Middle frontal gyrus (tissue), 1 donor: ENCODE measurements at regions not wholly inside any gene's neighbourhood (a gene's known extent, or its start where the extent isn't known, plus 50 kb on each side); places are given as distances from the start of the nearest gene placed in this dataset.

Experiments used
- DNase-seq: peaks from one replicate; pipeline ENCODE4 v3.0.0-alpha.2; 2015; ENCODE audit warnings: low spot score; ENCODE audit errors: extremely low spot score

DNA sequence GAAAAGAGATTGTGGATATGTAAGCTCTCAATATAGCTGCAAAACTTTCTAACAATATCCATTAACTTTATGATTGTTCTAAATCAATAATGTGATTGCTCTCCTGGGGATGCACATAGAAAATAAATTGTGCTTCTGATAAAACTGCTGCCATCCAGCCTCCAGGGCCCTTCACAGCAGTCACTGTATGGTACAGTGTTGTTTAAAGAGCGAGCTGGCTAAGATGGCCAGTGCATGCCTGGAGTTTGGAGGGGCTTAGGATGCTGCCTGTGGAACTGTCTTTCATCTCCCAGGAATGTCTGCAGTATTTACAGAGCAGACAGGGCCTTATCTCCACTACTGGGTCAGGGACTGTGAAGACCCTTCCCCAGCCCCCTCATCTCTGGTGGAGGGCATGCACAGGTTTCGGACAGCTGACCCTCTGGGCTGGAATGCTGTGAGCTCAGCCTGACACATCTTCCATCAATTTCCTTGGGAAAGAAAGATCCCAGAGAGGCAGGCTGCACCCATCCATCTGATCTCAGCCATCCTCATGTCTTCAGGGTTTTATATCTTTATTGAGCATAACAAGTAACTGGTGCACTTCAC, 137.0 kb downstream of the PLPP3 start:
- DNase-seq: no peak

DNA sequence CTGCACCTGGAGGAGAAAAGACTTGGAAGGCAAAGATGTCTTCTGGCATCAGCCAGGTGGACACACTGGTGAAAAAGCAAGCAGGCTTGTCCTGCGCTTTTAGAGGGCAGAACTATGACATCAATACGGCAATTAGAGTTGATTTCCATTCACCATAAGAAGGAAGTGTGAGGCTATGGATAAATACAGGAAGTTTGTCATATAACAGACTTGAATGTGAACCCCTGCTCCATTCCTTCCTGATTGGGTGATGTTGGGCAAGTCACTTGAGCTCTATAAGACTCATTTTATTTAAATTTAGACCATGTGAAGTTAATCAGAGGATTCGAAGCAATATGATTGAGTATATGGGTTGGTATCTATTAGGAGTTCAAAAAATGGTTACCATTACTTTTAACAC, 137.8 kb downstream of the PLPP3 start:
- no peak for DNase-seq

DNA sequence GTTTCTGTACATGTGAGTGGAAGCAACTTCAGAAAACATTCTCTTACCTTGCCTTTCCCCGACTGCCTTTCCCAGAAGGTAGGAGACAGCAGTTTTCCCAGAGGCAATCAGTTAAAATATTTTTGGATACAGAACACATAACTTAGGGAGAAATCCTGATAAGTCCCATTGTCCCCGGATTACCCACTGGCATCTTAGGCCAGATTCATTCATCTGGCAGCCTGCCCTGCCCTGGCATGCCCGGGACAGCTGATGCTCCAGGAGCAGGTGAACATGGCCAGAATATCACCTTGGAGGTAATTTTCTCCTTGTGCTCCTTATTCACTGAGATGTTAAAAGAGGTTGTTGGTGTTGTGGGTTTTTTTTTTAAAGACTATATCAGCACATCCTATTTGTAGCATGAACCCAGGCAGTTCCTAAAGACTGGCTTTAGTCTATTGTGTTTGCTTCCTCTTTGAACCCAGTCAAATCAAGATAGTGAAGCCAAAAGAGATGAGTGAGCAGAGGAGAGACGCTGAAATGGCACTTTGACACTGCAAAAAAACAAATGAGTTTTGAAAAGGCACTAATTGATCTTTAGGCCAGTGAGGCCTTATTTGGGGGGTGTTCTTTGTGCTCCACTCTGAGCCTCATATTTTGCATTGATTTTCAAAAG, 139.6 kb downstream of the PLPP3 start:
- no peak for DNase-seq

DNA sequence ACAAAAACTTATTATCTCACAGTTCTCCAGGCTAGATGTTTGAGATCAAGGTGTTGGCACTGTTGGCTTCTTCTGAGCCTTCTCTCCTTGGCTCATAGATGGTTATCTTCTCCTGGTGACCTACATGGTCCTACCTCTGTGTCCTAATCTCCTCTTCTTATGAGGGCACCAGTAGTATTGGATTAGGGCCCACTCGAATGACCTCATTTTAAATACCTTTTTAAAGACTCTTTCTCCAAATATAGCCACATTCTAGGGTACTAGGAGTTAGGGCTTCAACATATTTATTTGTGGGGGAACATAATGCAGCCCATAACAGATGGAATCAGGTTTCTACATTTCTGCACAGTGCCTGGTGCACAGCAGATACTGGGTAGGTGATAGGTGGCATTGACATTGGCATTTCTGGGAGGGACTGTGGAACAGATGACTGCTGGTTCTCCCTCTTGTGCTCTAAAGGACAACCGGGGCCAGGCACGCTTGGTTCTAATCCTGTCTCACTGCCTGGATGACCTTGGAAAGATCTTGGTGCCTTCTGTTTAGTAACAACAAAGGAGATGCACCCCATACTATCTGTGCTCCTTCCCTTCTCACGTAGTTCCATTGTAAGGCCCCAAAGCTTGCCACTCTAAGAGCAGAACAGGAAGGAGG, 140.3 kb downstream of the PLPP3 start:
- no peak for DNase-seq

DNA sequence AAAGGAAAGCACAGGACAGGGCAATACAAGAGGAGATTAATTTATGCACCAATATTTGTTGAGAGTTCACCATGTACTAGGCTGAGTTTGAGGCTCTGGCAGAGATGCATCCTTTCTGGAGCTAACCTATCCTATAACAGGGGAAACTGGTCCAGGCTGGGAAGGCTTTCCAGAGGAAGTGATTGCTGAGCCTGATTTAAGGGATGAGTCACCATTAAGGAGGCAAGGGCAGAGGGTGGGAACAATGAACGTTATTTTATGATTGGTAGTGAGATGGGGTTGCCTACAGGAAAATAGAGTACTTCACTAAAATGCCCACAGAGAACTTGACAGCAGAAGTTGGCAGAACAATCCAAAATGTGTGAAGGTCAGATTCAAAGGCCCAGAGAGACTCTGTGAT, 141.4 kb downstream of the PLPP3 start:
- DNase-seq: no peak

DNA sequence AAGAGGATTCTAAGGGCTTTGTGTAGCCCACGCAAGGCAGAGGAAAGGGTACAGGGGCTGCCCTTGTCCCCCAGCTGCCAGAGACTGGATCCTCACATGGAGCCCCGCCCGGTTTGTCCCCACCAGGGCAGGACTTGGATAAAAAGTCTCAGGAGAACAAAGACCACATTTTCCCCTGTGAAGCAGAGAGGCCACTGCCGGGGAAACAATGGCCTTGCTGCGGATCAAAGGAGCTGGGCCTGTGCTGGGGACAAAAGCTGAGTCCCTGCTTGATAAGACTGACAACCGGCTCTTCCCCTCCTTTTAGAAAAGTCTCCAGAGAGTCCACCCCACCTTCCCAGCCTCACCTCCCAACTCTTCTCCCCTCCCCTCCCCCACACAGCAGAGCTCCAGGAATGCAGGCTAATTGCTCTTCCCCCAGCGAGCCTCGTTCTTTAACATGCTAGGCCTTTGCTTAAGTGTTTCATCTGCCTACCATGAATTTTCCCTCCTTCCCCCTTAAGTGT, 142.4 kb downstream of the PLPP3 start:
- DNase-seq: peak; percentile 49

DNA sequence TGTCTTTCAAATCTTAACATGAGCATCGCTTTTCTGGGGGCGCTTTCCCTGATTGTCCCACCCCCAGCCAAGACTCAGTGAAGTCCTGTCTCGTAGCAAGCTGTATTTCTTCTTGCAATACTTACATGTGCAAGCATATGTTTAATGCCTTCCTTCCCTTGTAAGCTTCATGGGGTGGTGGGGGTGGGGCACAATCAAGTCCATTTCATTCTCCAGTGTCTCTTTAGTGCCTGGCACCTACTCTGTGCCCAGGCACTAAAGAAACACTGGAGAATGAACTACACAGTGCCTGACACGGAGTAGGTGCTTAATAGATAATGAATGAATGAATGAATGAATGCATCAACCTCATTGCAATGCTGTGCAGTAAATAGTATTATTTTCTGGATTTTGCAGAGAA, 143.1 kb downstream of the PLPP3 start:
- no peak for DNase-seq

DNA sequence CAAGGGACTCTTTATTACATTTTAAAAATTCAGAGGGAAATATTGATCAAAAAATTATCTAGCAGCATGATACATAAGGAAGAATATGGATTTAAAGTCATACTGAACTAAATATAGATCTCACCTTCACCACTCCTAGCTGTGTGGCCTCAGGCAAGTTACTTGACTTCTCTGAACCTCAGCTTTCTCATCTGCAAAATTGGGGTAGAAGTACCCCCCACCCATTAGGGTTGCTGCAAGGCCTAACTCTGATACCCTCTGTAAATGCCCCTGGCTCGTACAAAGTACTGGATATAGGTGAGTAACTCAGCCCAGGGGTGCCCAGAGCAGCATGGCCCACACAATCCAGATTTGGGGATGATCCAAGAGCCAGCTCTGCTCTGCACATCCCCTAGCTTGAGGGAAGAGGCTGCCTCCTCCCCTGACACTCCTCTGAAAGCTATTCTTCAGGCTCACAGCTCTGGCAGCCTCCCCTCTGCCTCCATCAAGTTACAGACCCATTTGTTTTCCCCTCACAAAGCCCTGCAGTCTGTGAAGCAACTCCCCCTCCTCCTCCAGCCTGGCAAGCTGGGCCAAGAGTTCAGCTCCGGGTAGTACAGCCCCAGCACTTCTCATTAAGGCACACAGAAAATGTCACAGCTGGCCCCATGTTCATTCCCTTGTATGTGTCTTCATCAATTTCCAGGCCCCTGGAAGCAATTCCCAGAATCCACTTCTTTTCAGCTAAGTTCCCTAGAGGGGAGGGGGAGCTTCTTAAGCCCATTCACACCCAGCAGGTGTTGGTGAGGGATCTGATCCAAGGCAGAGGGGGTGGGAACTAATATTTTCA, 143.7 kb downstream of the PLPP3 start:
- peak; percentile 79 for DNase-seq

DNA sequence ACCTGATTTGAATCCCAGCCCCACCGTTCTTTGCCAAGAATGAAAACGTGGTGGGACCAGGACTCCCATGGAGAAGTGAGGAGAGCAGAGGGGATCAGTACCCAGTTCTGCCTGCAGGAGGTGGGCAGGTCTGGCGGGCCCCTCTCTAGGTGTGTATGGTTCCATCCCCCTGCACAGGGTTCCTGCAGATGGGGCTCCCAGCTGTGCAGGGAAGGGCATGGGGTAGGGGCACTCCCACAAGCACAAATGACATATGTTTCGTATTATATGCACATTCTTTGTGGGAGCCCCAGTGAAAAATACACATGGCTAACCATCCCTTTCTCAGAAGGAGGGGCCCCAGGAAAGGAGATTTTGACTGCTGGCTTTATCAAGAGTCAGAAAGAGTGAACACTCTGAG, 144.6 kb downstream of the PLPP3 start:
- no peak for DNase-seq

DNA sequence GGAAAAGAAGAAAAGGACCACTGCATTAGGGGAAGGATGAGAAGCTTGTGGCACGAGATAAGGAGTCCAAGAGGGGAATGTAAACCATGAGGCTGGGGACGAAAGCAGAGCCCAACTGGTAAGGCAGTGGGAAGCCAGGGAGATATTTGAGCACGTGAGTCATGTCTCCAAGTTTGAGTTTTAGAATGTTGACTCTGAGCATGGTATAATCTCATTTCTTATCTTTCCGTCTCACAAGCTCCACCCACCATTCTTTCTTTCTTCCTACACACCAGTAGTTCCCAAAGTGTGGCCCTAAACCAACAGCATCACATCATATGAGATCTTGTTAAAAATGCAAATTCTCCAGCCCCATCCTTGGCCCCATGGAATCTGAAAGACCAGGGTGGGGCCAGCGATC, 145.3 kb downstream of the PLPP3 start:
- DNase-seq: no peak

DNA sequence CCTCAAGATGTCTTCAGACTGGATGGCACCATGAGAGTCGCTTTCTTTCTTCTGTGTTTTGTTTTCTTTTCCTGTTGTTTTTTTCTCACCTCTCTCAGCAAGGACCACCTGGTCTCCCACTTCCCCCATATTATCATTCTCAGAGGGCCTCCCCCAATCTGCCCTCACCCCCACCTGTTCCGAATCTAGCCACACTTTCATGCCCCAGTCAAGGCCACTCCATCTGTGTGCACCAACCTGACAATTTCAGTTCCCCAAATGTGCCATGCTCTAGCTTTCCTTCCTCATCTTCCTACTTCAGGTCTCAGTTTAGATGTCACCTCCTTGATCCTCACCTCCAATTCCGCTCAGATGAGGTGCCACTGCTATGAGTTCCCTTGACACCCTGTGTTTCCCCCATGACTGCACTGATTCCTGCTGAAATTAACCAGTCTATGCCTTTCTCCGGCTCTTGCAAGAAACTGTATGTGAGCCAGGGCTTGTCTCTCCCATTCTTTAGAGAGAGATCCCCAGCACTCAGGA, 146.2 kb downstream of the PLPP3 start:
- DNase-seq: no peak

DNA sequence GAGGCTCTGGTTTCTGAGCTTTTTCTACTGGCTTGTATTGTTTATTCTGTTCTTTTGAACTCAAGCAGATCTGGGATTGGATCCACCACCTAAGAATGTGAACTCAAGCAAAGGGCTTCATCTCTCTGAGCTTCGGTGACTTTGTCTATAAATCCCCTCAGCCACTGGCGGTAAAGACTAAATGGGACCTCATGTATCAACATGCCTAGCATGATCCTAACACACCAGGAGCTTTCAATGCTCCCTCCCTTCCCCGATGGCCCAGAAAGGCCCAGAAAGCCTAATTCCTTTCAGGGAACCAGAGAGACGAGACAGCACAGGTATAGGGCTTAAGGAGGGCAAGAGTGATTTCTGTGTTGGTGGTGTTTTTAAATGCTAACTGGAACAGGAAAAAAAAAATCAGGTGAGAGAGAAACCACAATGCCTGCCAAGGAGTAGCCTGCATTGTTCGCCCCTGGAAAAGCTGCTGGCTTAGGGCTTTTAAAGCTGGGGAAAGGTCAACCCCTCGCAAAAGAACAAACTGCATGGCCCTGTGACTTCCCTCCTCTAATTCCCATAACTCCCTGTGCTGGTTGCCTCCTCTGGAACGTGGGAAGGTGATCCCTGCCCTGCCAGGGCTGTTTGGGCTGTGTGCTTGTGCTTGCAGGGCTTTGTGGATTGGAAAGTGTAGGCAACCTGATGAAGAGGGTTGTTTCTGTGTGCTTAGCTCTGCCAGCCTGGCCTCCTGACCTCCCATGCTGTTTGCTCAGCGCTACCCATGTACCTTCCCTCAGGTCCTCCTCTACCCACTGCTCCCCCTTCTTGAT, 147.0 kb downstream of the PLPP3 start:
- DNase-seq: no peak

DNA sequence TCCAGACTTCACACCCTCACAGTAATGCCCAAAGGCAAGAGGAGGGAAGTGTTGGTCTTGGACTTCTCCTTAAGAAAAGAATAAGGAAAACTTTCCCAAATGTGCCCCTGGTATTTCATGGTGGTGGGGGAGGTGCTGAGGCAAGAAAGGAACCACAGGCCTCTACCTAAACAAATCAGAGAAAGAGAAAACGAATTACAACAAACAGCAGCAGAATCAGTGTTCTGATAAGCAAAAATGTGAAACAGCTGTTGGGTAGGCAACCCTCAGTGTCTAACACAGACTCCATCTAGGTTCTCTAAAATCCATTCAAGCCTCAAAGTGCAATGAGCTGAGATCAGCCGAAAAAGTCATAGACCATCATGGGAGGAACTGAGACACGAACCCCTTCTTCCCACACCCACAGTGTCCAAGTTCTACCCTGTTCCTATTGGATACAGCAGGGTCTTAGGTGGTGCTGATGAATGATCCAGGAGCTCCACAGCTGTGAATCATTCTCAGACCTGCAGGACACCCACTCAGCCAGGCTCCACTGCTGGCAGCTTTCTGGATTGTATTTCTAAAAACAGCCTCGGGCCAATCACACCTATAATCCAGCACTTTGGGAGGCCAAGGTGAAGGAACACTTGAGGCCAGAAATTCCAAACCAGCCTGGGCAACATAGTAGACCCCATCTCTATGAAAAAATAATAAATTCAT, 149.1 kb downstream of the PLPP3 start:
- no peak for DNase-seq

DNA sequence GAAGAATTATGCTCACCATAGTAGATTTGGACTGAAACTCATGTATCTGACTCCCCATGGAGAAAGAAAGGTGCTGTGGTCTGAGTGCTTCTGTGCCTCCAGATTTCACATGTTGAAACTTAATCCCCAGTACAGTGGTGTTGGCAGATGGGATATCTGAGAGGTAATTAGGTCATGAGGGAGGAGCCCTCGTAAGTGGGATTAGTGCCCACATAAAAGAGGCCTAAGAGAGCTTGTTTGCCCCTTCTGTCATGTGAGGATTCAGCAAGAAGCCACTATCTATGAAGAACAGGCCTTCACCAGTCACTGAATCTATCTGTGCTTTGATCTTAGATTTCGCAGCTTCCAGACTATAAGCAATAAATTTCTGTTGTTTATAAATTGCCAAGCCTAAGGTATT, 150.1 kb downstream of the PLPP3 start:
- no peak for DNase-seq

DNA sequence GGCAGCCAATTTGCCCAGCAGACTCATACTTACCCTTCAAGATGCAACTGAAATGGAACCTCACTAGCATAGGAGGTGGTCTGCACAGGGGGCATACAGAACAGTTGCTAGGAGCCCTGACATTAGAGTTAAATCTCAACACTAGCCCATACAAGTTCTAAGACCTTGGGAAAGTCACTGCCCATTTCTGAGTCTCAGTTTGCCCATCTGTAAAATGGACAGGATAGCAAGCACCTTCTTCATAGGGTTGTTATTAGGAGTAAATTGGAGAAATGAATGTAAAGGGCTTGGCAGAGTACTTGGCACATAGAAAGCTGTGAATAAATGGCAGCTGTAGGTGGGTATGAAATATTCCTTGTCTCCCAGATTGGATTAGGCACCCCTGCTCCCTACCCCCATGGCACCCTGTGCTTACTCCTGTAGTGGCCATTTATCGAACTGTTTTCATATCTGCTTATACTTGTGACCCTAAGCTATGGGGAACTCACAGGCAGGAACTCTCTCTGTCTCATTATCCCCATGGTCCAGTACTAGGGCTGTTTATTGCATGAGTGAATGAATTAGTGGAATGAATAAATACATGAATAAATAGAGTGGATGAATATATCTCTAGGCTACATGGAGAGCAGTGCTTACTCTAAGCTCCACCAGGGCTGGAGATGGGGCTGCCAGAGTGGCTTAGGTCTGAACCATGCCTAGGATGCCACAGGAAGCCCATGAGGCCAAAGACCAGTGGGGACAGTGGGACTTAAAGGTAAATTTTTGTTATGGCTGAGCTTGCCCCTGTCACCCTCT, 152.6 kb downstream of the PLPP3 start:
- no peak for DNase-seq

DNA sequence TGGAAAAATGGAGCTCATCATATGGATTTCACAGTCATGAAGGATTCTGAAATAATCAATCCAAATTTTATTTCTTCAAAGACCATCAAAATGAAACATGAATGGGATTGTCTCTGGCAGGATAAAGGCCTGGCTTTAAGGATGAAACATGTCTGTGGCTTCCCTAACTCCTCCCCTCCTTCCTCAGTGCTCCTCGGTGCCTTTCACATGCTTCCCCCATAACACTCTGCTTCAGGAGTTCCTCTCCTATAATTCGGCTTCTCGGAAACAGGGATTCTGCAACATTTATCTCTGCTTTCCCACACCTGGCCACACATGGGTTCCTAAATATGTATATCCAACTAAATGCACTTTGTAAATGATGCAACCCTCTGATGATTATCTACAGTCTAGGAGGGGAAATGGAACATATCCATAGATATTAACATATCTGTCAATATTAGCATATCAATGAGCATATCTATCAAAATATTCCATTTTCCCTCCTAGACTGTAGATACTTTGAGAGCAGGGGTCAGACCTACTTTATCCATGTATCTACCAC, 153.8 kb downstream of the PLPP3 start:
- DNase-seq: no peak

DNA sequence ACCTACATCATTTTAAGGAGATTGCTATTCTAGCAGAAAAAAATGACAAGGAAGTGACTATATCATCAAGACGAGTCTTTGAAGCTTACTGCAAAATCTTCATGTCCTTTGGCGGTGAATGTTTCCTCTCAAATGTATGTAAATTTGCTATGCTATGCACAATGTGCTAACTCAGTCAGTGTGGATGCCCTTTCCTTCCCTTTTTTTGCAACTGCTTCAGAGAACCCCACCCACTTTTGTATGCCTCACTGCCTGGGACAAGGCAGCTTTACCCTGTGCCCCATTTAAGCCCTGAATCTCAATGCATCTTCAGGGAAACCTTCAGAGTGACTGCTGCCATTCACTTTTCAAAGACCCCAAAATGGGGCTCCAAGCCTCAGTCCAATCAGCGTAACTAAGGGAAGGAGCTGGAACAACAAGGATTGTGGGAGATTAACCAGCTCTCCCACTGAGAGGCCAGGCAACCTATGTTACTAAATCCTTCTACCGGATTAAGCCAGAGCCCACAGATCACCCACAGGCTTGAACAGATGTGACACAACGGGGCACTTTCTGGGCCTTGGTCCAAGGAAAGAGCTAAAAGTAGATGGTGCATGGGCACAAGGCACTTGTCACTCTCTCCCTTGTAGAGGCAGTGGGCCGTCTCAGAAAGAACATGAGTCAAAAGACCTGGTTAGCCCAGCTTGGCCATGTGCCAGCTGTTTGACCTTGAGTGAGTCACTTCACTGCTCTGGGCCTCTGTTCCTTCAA, 154.4 kb downstream of the PLPP3 start:
- DNase-seq: no peak

DNA sequence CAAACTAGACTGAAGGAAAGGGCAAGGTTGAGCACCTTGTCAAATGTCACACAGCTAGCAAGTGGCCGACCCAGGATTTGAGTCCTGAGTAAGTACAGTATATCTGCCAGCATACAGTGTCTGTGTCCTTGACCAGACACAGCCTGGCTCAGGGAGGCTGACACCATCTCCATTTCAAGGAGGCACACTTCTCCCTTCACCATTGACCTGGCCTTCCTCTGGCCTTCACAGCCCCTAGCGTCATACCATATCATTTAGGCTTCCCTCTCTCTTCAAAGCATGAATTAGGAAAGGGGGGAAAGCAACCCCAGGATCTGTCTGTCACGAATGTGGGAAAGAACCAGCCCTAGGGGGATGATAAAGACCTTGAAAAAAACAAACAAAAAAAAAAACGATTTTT, 155.6 kb downstream of the PLPP3 start:
- no peak for DNase-seq
